Activated naive CD4-positive, alpha-beta T cell treated with anti-CD3 and anti-CD28 coated beads, Interleukin-2, amount 10 ng/mL, durations not matched to agents 7 days and 5 days (primary cell): ENCODE measurements at regions not wholly inside any gene's neighbourhood (a gene's known extent, or its start where the extent isn't known, plus 50 kb on each side); places are given as distances from the start of the nearest gene placed in this dataset.

Experiments used
- CTCF ChIA-PET: fragments of 350-600 bp; sonication (Branson Sonifier 250); formaldehyde crosslinking; loops from one replicate; lab custom pipeline; 2021; ENCODE audit warnings: antibody characterized with exemption; lab: Charles Lee
- DNase-seq: peaks from one replicate; pipeline ENCODE4 v3.0.0-alpha.2; 2020
- H3K27ac Mint-ChIP-seq: one replicate; pipeline ENCODE4 v1.8.0; 2021; ENCODE audit warnings: mild to moderate bottlenecking, moderate library complexity, mixed read lengths
- H3K27me3 Mint-ChIP-seq: one replicate; pipeline ENCODE4 v1.8.0; 2021; ENCODE audit warnings: mild to moderate bottlenecking, mixed read lengths
- H3K36me3 Mint-ChIP-seq: one replicate; pipeline ENCODE4 v1.8.0; 2021; ENCODE audit warnings: mixed read lengths
- H3K4me1 Mint-ChIP-seq: one replicate; pipeline ENCODE4 v1.8.0; 2021; ENCODE audit warnings: mixed read lengths
- H3K4me3 Mint-ChIP-seq: one replicate; pipeline ENCODE4 v1.8.0; 2021; ENCODE audit warnings: mild to moderate bottlenecking, moderate library complexity, mixed read lengths
- H3K9me3 Mint-ChIP-seq: one replicate; pipeline ENCODE4 v1.8.0; 2021; ENCODE audit warnings: mixed read lengths

DNA sequence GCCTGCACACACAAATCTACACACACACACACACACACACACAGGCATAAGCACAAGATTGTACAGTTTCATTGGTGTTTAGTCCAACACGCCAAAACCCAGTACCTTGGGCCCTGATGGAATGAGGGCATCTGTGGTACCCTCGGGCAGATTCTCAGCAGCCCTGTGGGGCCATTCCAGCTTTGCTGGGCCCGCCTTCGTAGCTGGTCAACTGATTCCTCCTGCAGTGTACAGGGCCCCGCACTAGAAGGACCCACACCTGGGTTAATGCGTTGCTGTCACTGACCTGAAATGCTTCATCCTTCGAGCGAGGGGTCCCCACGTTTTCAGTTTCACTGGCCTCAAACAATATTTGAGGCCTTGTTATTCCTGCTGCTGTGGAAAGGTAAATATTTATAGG is 731.2 kb downstream of the BRD1 start:
- CTCF ChIA-PET = no interaction called here
- no peak for DNase-seq
- Mint-ChIP-seq H3K36me3 (no peaks in the 10 kb centered on the region), H3K27ac (no peak overlapping the region), H3K27me3 (no peaks in the 10 kb centered on the region), H3K4me1 (no peaks in the 10 kb centered on the region), H3K4me3 (no peak overlapping the region), H3K9me3 (no peaks in the 10 kb centered on the region)

DNA sequence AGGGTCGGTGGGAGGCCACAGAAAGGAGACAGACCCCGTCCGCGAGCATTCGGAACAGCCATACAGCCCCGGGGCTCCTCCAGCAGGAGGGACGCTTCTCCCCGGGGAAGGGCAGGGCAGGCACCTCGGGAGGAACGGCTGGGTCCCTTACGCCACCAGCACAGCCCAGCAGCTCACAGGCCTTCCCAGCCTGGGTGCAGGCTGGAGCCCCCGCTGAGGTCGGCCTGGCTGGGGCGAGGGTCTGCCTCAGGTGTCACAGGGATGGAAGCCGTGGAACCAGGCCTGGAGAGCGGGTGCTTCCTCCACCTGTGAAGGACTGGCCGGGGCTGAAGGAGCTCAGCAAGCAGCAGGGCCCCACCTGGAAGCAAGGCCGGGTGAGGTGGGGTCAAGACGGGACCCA is 732.3 kb downstream of the BRD1 start:
- DNase-seq = no peak
- CTCF ChIA-PET = no interaction called here
- no peaks in the 10 kb centered on the region for H3K4me1 Mint-ChIP-seq
- no peaks in the 10 kb centered on the region for H3K27me3 Mint-ChIP-seq
- H3K36me3 Mint-ChIP-seq = no peaks in the 10 kb centered on the region
- H3K27ac Mint-ChIP-seq = no peak overlapping the region
- no peaks in the 10 kb centered on the region for H3K9me3 Mint-ChIP-seq
- H3K4me3 Mint-ChIP-seq = no peak overlapping the region

GRCh38 chr22:49094858-49095257 is 732.8 kb downstream of the BRD1 start:
- CTCF ChIA-PET = no interaction called here
- no peak for DNase-seq
- Mint-ChIP-seq H3K27ac (no peak overlapping the region), H3K4me3 (no peak overlapping the region), H3K4me1 (no peaks in the 10 kb centered on the region), H3K36me3 (no peaks in the 10 kb centered on the region), H3K27me3 (no peaks in the 10 kb centered on the region), H3K9me3 (no peaks in the 10 kb centered on the region)

DNA sequence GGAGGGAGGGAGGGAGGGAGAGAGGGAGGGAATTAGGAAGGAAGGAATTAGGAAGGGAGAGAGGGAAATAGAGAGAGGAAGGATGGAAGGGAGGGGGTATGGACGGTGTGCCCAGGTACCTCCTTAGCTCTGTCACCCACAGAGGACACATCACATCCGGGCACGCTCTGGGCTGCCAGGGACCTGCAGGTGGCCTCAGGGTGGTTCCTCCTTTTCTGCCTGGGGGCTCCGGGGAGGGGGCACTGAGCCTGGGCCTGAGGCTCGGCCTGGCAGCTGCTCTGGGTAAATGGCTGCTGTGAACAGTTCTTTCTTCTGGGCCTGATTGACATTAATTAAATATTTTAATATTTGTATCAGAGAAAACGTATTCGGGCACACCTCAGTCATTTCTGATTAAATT is 733.5 kb downstream of the BRD1 start:
- Mint-ChIP-seq H3K9me3 (no peaks in the 10 kb centered on the region), H3K4me3 (no peak overlapping the region), H3K27me3 (no peaks in the 10 kb centered on the region), H3K27ac (no peak overlapping the region), H3K4me1 (no peaks in the 10 kb centered on the region), H3K36me3 (no peaks in the 10 kb centered on the region)
- no peak for DNase-seq
- CTCF ChIA-PET = no interaction called here

- CTCF ChIA-PET = no interaction called here
- DNase-seq = no peak
- H3K27me3 Mint-ChIP-seq = no peaks in the 10 kb centered on the region
- no peaks in the 10 kb centered on the region for H3K36me3 Mint-ChIP-seq
- no peak overlapping the region for H3K4me3 Mint-ChIP-seq
- no peaks in the 10 kb centered on the region for H3K4me1 Mint-ChIP-seq
- H3K9me3 Mint-ChIP-seq = no peaks in the 10 kb centered on the region
- no peak overlapping the region for H3K27ac Mint-ChIP-seq
These were observed 734.3 kb downstream of the BRD1 start for GRCh38 chr22:49093192-49093880.

DNA sequence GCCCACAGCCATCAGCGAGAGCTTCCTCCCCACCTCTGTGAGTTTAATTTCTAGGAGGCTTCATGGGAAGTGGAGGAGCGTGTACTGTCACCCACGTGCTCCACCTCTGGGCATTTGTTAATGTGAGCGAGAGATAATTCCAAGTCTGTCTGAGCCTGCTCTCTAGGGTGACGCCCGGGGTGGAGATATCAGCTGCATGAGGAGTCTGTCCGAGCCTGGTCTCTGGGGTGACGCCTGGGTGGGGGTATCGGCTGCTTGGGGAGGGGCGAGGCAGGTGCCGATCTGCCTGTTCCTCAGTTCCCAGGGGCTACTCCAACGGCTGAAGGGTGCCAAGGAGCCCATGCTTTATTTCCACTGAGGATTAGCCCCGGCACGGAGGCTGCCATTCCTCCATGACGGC is 735.0 kb downstream of the BRD1 start:
- Mint-ChIP-seq H3K9me3 (no peaks in the 10 kb centered on the region), H3K4me1 (no peaks in the 10 kb centered on the region), H3K27me3 (no peaks in the 10 kb centered on the region), H3K27ac (no peak overlapping the region), H3K4me3 (no peak overlapping the region), H3K36me3 (no peaks in the 10 kb centered on the region)
- CTCF ChIA-PET = no interaction called here
- no peak for DNase-seq

GRCh38 chr22:49091917-49092545 is 735.6 kb downstream of the BRD1 start:
- Mint-ChIP-seq H3K9me3 (no peaks in the 10 kb centered on the region), H3K4me1 (no peaks in the 10 kb centered on the region), H3K27ac (no peak overlapping the region), H3K27me3 (no peaks in the 10 kb centered on the region), H3K36me3 (no peaks in the 10 kb centered on the region), H3K4me3 (no peak overlapping the region)
- CTCF ChIA-PET = interaction anchor here (0.7 kb wide), 1 partner anchor 50 kb away, joined by 4 read pairs; no protein-coding TSS in a partner anchor
- DNase-seq = no peak

DNA sequence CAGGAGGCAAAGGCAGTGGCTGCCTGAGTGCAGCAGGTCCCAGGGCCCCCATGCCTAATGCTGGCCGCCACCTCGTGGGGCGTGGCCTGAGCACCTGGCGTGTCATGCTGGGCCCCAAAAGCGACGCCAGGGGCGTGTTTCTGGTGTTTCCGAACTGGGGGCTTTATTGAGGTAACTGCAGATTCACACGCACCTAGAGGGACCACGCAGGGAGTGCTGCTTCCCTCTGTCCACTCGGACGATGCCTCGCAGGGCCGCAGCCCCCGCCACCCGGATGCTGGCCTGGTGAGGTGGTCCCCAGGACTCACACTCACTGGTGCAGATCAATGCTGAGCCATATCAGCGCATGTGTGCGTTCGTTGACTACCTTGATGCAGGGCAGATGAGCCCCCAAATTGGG is 736.2 kb downstream of the BRD1 start:
- CTCF ChIA-PET = interaction anchor here (0.7 kb wide), 1 partner anchor 51 kb away, joined by 4 read pairs; no protein-coding TSS in a partner anchor
- no peaks in the 10 kb centered on the region for H3K36me3 Mint-ChIP-seq
- no peaks in the 10 kb centered on the region for H3K27me3 Mint-ChIP-seq
- H3K27ac Mint-ChIP-seq = no peak overlapping the region
- no peaks in the 10 kb centered on the region for H3K9me3 Mint-ChIP-seq
- H3K4me3 Mint-ChIP-seq = no peak overlapping the region
- no peak for DNase-seq
- H3K4me1 Mint-ChIP-seq = no peaks in the 10 kb centered on the region

DNA sequence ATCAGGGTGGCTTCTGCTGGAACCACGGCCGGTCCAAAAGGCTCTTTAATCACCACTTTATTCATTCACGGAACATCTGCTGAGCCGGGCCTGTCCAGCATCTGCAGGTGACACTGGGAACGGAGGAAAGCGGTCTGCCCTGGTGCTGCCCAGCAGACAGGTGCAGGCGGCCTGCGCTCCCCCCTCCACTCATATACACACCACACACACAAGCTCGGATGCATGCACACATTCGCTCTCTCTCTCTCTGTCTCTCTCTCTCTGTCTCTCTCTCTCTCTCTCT is 736.9 kb downstream of the BRD1 start:
- H3K4me1 Mint-ChIP-seq = no peaks in the 10 kb centered on the region
- no peaks in the 10 kb centered on the region for H3K9me3 Mint-ChIP-seq
- H3K27ac Mint-ChIP-seq = no peak overlapping the region

DNA sequence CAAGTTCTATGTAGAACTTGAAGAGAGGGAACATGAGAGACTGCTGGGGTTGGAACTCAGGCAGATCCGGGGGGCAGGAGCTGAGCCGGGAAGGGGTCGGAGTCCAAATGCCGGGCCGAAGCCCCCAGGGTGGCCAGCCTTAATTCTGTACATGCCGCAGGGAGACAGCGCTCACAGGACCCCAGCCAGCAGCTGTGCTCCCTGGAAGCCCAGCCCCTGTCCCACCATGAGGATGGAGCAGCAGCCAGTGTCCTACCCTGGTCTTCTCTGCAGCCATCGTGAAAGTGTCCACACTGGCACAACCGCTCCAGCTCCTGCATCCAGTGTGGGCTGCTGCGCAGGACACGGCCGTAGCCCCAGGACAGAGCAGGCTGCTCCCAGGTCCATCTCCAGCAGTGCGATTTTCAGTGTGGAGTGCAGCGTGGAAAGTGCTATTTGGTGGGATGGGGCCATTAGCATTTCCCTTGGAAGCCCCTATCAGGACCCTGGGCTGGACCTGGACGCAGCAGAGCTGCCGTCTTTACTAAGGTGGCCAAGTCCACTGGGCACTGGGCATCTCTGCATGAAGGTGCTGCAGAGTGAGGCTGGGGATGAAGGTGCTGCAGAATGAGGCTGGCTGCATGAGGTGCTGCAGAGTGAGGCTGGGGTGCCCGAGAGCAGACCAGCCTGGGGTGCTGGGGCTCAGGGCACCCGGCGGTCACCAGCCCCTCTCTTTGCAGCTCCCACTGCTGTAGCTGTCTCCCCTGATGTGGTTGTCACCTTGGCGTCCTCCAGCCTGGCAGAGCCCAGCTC is 737.4 kb downstream of the BRD1 start:
- no peaks in the 10 kb centered on the region for H3K4me1 Mint-ChIP-seq
- no peaks in the 10 kb centered on the region for H3K9me3 Mint-ChIP-seq
- DNase-seq = no peak
- peaks cover under 1% of the 10 kb centered on the region for H3K27me3 Mint-ChIP-seq
- CTCF ChIA-PET = no interaction called here
- no peak overlapping the region for H3K4me3 Mint-ChIP-seq
- H3K36me3 Mint-ChIP-seq = no peaks in the 10 kb centered on the region
- H3K27ac Mint-ChIP-seq = no peak overlapping the region

More for the DNA sequence above, 736.9 kb downstream of the BRD1 start:
- H3K4me3 Mint-ChIP-seq = no peak overlapping the region
- CTCF ChIA-PET = no interaction called here
- no peaks in the 10 kb centered on the region for H3K27me3 Mint-ChIP-seq
- H3K36me3 Mint-ChIP-seq = no peaks in the 10 kb centered on the region
- DNase-seq = no peak

- H3K4me3 Mint-ChIP-seq = no peak overlapping the region
- no peaks in the 10 kb centered on the region for H3K36me3 Mint-ChIP-seq
- DNase-seq = no peak
- CTCF ChIA-PET = no interaction called here
- peaks cover 4% of the 10 kb centered on the region for H3K27me3 Mint-ChIP-seq
- H3K9me3 Mint-ChIP-seq = no peaks in the 10 kb centered on the region
- no peak overlapping the region for H3K27ac Mint-ChIP-seq
- H3K4me1 Mint-ChIP-seq = no peaks in the 10 kb centered on the region
These were observed 738.6 kb downstream of the BRD1 start for GRCh38 chr22:49088801-49089791.

DNA sequence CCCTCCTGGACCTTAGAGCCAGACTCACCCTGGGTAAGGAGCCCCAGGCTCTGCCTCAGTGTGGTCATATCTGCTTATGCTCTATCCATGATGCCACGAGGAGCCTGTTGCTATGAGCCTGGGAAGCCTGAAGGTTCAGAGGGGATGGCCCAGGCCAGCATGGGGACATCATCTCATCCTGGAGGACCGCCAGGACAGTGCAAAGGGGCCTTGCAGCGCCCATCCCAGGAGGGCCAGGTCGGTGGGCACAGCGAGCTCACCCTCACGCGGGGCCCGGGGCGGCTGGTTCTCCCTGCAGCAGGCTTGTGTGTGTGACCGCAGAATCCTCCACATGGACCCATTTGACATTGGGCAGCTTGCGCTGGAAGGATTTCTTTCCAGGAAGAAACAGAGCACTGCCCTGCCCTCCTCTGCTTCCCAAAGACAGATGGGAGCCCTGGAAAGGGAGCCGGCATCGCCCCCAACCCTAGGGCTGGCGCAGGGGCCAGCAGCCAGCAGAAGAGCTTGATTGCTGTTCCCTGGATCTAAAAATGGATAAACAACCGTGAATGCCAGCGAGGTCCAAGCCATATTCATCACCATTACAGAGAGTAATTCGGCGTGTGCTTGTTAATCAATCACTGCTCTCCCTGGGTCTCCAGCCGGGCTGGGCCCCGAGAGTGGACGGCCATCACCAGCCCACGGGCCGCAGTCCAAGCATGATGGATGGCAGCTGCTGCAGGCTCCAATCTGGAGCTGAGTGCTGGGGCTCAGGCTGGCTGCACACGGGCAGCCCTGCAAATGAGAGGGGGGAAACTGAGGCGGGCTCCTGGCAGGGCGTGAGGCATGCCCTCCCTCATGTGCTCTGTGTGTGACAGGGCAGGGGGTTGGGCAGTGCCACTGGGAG is 739.7 kb downstream of the BRD1 start:
- peaks cover 4% of the 10 kb centered on the region for H3K27me3 Mint-ChIP-seq
- H3K4me3 Mint-ChIP-seq = no peak overlapping the region
- DNase-seq = no peak
- H3K36me3 Mint-ChIP-seq = no peaks in the 10 kb centered on the region
- H3K9me3 Mint-ChIP-seq = no peaks in the 10 kb centered on the region
- H3K4me1 Mint-ChIP-seq = no peaks in the 10 kb centered on the region
- CTCF ChIA-PET = no interaction called here
- H3K27ac Mint-ChIP-seq = no peak overlapping the region

DNA sequence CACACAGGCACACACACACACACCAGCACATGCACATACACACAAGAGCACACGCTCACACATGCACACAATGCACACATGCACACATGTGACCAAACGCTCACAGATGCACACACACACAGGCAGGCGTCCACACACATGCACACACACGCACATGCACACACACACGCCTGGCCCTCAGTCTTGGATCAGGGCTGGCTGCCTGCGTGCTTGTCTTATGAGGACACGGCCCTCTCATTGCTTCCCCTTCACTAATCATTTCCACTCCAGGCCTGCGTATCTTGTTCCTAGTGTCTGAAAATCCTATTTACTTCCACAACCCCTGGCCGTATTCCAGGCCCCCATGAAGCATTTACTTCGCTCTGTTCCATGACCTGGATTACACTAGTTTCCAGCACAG is 740.5 kb downstream of the BRD1 start:
- no peak overlapping the region for H3K27ac Mint-ChIP-seq
- no peak overlapping the region for H3K4me3 Mint-ChIP-seq
- no peaks in the 10 kb centered on the region for H3K4me1 Mint-ChIP-seq
- peaks cover 4% of the 10 kb centered on the region for H3K27me3 Mint-ChIP-seq
- CTCF ChIA-PET = no interaction called here
- DNase-seq = no peak
- no peaks in the 10 kb centered on the region for H3K9me3 Mint-ChIP-seq
- no peaks in the 10 kb centered on the region for H3K36me3 Mint-ChIP-seq
